Adipocyte (in vitro differentiated cells): ENCODE measurements at regions not wholly inside any gene's neighbourhood (a gene's known extent, or its start where the extent isn't known, plus 50 kb on each side); places are given as distances from the start of the nearest gene placed in this dataset.
"Not testable (repeated sequence)": the region's sequence is repeated elsewhere in the genome, so short reads cannot be mapped to it uniquely, and the experiment has no call there.

Experiments
- DNase-seq: peaks from one replicate; pipeline ENCODE4 v3.0.0-alpha.2; 2015; ENCODE audit warnings: low read depth
- H3K27me3 ChIP-seq: replicated peaks from 2 replicates; pipeline ENCODE4 v1.7.0; 2013; ENCODE audit warnings: mild to moderate bottlenecking, low read length, moderate library complexity; ENCODE audit not compliant: control insufficient read depth, insufficient read depth
- H3K36me3 ChIP-seq: 2 replicates; pipeline ENCODE4 v1.7.0; 2013; ENCODE audit warnings: low read length, mild to moderate bottlenecking, moderate library complexity; ENCODE audit not compliant: control insufficient read depth, insufficient read depth, severe bottlenecking
- H3K4me1 ChIP-seq: 2 replicates; pipeline ENCODE4 v1.7.0; 2013; ENCODE audit warnings: mild to moderate bottlenecking, low read length, moderate library complexity; ENCODE audit not compliant: control insufficient read depth, insufficient read depth
- H3K4me3 ChIP-seq: 2 replicates; pipeline ENCODE4 v1.7.0; 2013; ENCODE audit warnings: mild to moderate bottlenecking, low read length, moderate library complexity
- H3K9ac ChIP-seq: 2 replicates; pipeline ENCODE4 v1.7.0; 2013; ENCODE audit warnings: mild to moderate bottlenecking, low read length, moderate library complexity
- H3K9me3 ChIP-seq: 2 replicates; pipeline ENCODE4 v1.7.0; 2013; ENCODE audit warnings: mild to moderate bottlenecking, low read length, moderate library complexity; ENCODE audit not compliant: control insufficient read depth

DNA sequence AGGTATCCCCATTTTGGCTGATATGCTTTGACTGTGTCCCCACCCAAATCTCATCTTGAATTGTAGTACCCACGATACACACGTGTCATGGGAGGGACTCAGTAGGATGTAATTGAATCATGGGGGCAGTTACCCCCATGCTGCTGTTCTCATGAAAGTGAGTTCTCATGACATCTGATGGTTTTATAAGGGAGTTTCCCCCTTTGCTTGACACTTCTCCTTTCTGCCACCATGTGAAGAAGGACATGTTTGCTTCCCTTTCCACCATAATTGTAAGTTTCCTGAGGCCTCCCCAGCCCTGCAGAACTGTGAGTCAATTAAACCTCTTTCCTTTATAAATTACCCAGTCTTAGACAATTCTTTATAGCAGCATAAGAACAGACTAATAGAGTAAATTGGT lies 75.0 kb upstream of the KCTD1 start:
- not testable (repeated sequence) for H3K9me3 ChIP-seq, H3K9ac ChIP-seq, H3K4me1 ChIP-seq, DNase-seq, H3K4me3 ChIP-seq, H3K27me3 ChIP-seq, H3K36me3 ChIP-seq

DNA sequence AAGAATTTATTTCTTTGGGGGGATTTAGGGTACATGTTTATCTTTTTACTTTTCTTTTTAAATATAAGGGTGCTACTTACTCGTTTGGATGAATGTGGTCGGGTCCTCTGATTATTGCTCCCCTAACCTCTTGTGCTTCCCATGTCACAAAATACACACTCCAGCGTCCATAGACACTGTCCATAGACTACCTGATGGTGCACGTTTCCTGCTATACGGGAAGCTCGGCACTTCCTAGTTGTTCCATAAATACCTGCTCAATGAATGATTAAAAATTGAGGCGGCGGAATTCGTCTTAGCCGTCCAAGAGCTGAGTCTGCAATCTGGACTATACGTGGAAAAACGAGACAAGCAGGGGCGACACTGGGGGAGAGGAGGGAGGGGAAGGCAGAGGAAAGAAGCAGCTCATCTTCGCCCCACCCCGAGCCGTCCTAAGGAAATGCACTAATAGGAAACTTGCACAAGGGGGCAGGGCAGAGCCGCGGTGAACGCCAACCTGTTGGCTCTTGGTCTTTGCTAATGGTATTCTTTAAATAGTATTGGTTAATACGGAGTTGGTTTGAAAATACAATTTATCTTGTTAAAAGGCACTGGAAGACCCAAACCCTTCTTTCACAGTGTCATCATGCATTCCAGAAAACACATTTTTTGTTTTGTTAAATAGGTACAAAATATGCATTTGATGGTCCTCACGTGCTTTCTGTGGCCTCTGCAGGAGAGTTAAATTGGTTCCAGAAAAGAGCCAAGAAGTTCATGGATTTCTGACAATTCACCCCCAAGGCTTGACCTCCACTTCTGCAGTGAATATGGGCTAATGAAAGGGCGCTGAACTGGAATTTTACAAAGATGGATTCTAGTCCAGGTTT lies 73.0 kb upstream of the KCTD1 start:
- peak; percentile 47 for DNase-seq
- Histone ChIP-seq H3K4me1 (no peaks in the 10 kb centered on the region), H3K9me3 (peaks cover 5% of the 10 kb centered on the region), H3K9ac (no peak overlapping the region), H3K36me3 (no peaks in the 10 kb centered on the region), H3K4me3 (no peak overlapping the region), H3K27me3 (peaks cover 4% of the 10 kb centered on the region)

DNA sequence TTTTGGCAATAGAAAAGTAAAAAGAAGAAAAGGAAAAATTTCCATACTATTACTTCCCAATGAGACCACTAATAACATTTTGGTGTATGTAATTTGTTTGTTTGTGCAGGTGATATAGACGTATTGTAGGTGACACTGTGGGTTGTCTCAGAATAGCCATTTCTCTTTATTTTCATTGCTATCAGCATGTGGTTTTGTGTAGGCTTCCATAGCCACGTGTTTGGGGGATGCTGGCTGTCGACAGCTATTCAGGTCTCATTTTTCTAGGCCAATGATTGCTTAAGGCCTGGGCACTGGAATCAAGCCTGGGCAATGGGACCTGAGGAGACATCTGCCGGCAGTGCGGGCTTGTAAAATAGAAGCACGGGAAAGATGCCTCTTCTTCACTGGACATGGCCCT lies 71.0 kb upstream of the KCTD1 start:
- no peak for DNase-seq
- peaks cover 4% of the 10 kb centered on the region for H3K27me3 ChIP-seq

DNA sequence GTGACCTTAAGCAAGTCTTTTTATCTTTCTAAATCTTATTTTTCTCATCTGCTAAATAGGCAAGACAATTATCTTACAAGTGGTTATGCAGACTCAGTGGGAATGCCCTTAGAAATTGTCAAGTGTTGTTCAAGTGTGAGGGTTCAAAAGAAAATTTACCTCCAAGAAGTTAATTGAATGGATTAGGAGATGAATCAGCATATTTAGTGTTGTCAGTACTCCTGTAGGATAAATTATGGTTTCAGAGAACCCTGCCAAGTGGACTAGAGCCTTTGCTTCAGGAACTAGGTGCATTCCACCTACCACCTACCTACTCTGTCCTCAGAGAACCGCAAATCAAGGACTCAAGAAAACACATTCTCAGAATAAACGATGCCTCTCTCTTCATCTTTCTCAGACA lies 69.8 kb upstream of the KCTD1 start:
- no peak for DNase-seq
- Histone ChIP-seq H3K36me3 (no peaks in the 10 kb centered on the region), H3K4me3 (no peak overlapping the region), H3K4me1 (no peaks in the 10 kb centered on the region), H3K9ac (no peak overlapping the region), H3K9me3 (no peaks in the 10 kb centered on the region), H3K27me3 (peaks cover 4% of the 10 kb centered on the region)

More for the DNA sequence above, 71.0 kb upstream of the KCTD1 start:
- H3K4me1 ChIP-seq, result no peaks in the 10 kb centered on the region
- no peak overlapping the region for H3K9ac ChIP-seq
- no peak overlapping the region for H3K4me3 ChIP-seq
- H3K9me3 ChIP-seq, result no peaks in the 10 kb centered on the region
- no peaks in the 10 kb centered on the region for H3K36me3 ChIP-seq

DNA sequence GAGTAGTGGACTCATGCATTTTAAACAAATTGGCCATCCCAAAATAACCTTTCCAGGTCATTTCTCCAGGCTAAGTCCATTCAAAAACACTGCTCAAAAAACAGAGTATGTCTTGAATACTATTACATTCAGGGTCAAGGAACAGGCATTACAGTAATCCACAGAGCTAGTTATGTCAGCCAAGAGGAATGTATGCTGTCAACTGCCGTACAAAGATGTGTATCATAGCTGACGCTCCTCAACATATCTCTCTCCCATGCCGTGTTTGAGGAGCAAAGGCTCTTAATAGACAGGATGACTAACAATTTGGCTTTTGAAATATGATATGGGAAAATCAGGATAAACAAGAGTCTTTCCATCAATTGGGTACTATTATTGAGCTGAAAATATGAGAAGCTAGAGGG lies 68.8 kb upstream of the KCTD1 start:
- Histone ChIP-seq H3K4me1 (no peaks in the 10 kb centered on the region), H3K9me3 (no peaks in the 10 kb centered on the region), H3K36me3 (no peaks in the 10 kb centered on the region), H3K27me3 (peaks cover under 1% of the 10 kb centered on the region), H3K4me3 (no peak overlapping the region), H3K9ac (no peak overlapping the region)
- peak; percentile 79 for DNase-seq

DNA sequence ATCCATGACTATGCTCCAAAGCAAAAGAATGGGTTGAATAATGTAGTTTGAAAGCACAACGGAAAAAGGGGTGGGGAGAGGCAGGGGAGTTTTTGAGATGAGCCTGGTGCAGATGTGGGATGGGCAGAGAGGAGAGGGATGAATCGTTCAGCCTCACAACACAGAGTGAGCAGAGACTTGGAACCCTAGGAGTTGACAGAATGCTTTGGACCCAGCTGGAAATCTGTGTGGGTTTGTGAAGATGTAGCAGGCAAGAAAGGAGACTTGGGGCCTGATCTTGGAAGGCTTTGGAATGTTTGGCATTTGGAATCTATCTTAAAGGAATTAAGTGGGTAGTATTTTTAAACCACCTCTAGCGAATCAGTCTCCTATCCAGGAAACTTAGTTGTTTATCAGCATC lies 66.0 kb upstream of the KCTD1 start:
- H3K27me3 ChIP-seq, result no peaks in the 10 kb centered on the region
- H3K36me3 ChIP-seq, result no peaks in the 10 kb centered on the region
- H3K4me3 ChIP-seq, result no peak overlapping the region
- H3K4me1 ChIP-seq, result no peaks in the 10 kb centered on the region
- no peak overlapping the region for H3K9ac ChIP-seq
- no peak for DNase-seq
- no peaks in the 10 kb centered on the region for H3K9me3 ChIP-seq
